ENCODE measurements at regions not wholly inside any gene's neighbourhood (a gene's known extent, or its start where the extent isn't known, plus 50 kb on each side); places are given as distances from the start of the nearest gene placed in this dataset.

DNA sequence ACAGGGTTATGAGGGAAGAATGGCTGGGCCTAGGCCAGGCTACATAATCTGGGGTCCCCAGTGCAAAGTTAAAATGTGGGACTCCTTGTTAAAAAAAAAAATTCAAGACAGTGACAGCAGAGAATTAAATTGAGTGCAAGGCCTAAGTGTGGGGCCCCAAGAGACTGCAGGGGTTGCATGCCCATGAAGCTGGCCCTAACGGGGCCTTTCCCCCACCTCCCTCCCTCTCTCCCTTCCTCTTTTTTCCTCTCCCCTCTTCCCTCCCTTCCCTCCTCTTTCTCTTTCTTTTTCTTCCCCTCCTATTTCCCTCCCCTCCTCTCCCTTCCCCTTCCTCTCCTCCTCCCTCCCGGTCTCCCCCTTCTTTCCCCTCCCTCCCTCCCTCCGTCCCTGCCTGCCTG, 266.7 kb downstream of the LMO4 start:
- H3K4me3 ChIP-seq (ENCODE audit: low read depth, low read length), result no peak overlapping the region
- no peak for TF ChIP-seq CTCF (IDR thresholded peaks at IDR 0.05; ENCODE audit: insufficient read depth, low read depth, low read length)
- DNase-seq (ENCODE audit: low read depth), result no peak

- peak; percentile 19 for TF ChIP-seq CTCF (IDR thresholded peaks at IDR 0.05; ENCODE audit: insufficient read depth, low read depth, low read length)
- DNase-seq (ENCODE audit: low read depth), result no peak
- H3K4me3 ChIP-seq (ENCODE audit: low read depth, low read length), result no peak overlapping the region
Measured at GRCh38 chr1:87598429-87598828, 269.7 kb downstream of the LMO4 start.

DNA sequence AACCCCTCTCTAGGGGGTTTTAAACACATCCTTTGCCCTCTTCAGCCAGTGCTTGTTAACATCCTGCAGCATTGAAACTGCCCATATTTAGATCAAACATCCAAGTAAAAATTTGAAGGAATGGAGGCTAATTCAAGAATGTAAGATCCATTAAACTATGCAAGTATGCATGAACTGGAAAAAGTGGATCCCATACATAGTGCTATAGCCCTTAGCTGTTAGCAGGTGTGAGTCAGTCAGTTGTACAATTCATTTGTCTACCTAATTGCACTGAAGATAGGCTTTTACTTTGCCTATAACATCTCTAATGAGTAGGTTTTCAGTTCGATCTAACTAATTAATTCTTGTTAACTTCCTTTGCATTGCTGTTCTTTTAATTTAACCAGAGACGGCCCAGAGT, 270.9 kb downstream of the LMO4 start:
- TF ChIP-seq CTCF (IDR thresholded peaks at IDR 0.05; ENCODE audit: insufficient read depth, low read depth, low read length), result no peak
- DNase-seq (ENCODE audit: low read depth), result no peak
- H3K4me3 ChIP-seq (ENCODE audit: low read depth, low read length), result no peak overlapping the region

- no peak overlapping the region for H3K4me3 ChIP-seq (ENCODE audit: low read depth, low read length)
- TF ChIP-seq CTCF (IDR thresholded peaks at IDR 0.05; ENCODE audit: insufficient read depth, low read depth, low read length), result no peak
- DNase-seq (ENCODE audit: low read depth), result no peak
Measured at GRCh38 chr1:87600055-87600850, 271.6 kb downstream of the LMO4 start.

DNA sequence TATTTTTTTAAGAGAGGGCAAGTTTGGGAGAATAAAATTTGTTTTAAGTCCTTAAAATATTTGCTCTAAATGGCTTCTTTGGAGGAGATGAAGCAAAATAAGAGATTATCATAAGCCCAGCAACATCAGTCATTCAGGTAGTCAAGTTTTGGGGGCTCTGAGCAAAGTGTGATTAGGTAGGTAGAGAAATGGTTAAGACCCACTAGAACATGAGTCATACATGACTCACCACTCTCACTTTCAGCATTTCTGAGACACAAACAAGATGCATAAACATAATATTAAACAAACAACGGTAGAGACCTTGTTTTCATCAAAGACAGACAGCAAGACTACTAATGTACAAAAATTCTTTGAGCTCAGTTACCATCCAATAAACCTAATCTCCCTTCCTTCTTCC, 272.2 kb downstream of the LMO4 start:
- H3K4me3 ChIP-seq (ENCODE audit: low read depth, low read length), result no peak overlapping the region
- DNase-seq (ENCODE audit: low read depth), result peak; percentile 31
- TF ChIP-seq CTCF (IDR thresholded peaks at IDR 0.05; ENCODE audit: insufficient read depth, low read depth, low read length), result no peak

DNA sequence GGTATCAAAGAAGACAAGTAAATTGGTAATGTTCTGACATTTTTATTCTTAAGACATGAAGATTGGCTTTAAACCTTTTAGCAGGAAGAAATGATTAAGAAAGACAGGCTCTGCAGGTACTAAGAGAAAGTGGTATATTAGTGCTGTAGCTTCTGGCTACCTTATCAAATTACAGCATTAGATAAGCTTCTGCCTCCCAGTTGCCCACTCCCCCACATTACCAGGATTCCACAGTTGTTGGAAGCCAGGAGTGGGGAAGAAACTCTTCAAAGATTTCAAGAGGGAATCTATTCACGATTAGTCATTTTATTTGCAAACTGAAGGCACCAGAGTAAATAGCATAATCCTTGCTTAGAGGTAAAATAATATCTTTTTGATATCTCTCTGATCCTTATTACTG, 274.9 kb downstream of the LMO4 start:
- no peak for TF ChIP-seq CTCF (IDR thresholded peaks at IDR 0.05; ENCODE audit: insufficient read depth, low read depth, low read length)
- no peak for DNase-seq (ENCODE audit: low read depth)
- H3K4me3 ChIP-seq (ENCODE audit: low read depth, low read length), result no peak overlapping the region

GRCh38 chr1:87612956-87613355, 284.3 kb downstream of the LMO4 start:
- TF ChIP-seq CTCF (IDR thresholded peaks at IDR 0.05; ENCODE audit: insufficient read depth, low read depth, low read length), result no peak
- DNase-seq (ENCODE audit: low read depth), result no peak

More at GRCh38 chr1:87612956-87613355, 284.3 kb downstream of the LMO4 start:
- no peak overlapping the region for H3K4me3 ChIP-seq (ENCODE audit: low read depth, low read length)
